Gastrocnemius medialis (tissue), 4 donors: ENCODE measurements at regions not wholly inside any gene's neighbourhood (a gene's known extent, or its start where the extent isn't known, plus 50 kb on each side); places are given as distances from the start of the nearest gene placed in this dataset.

ENCODE experiments used
- ATAC-seq, 2 donors: fragments of 150-250 bp; one replicate each; pipeline ENCODE4 v1.9.1; 2016
- DNase-seq, 2 donors: peaks; one replicate each; pipeline ENCODE4 v3.0.0-alpha.2; 2019
- H3K27ac ChIP-seq, 4 donors: fragments of 200-600 bp; sonication (generic); 1 replicate in 1 of 4; 2 replicates in 3 of 4; pipeline ENCODE4 v1.5.1; 2016 to 2018; ENCODE audit warnings: mild to moderate bottlenecking in 2 of 4, moderate library complexity in 1 of 4
- H3K27me3 ChIP-seq, 3 donors: fragments of 200-600 bp; sonication (generic) in 2 of 3; 1 replicate in 1 of 3; 2 replicates in 2 of 3; pipeline versions ENCODE4 v1.5.1 to v1.6.0; 2016 to 2019; ENCODE audit warnings: mild to moderate bottlenecking in 1 of 3, moderate library complexity in 1 of 3
- H3K36me3 ChIP-seq, 2 donors: fragments of 200-600 bp; sonication (generic) in 1 of 2; one replicate each; pipeline ENCODE4 v1.5.1; 2017 to 2018
- H3K4me1 ChIP-seq, 2 donors: fragments of 200-600 bp; sonication (generic) in 1 of 2; one replicate each; pipeline ENCODE4 v1.5.1; 2016 to 2017; ENCODE audit warnings: mild to moderate bottlenecking in 2 of 2
- H3K4me3 ChIP-seq, 4 donors: fragments of 200-600 bp; sonication (generic) in 3 of 4; 1 replicate in 1 of 4; 2 replicates in 3 of 4; pipeline ENCODE4 v1.5.1; 2016 to 2019; ENCODE audit warnings: mild to moderate bottlenecking in 2 of 4
- H3K9me3 ChIP-seq, 3 donors: fragments of 200-600 bp; sonication (generic) in 2 of 3; 1 replicate in 1 of 3; 2 replicates in 2 of 3; pipeline ENCODE4 v1.5.1; 2016 to 2019
- CTCF ChIP-seq, 5 experiments: fragments of 450-650 bp in 3 of 5; fragments of 200-600 bp in 2 of 5; sonication (generic) in 2 of 5; IDR thresholded peaks in 4 of 5; conservative IDR thresholded peaks in 1 of 5; 1 replicate in 4 of 5; 2 replicates in 1 of 5; pipeline ENCODE4 v1.5.1; 2016 to 2019; ENCODE audit warnings: antibody characterized with exemption in 5 of 5, mild to moderate bottlenecking in 3 of 5, moderate library complexity in 3 of 5
- POLR2A ChIP-seq, 2 donors: fragments of 450-650 bp; IDR thresholded peaks; one replicate each; pipeline ENCODE4 v1.6.1; 2017; ENCODE audit warnings: antibody characterized with exemption in 2 of 2, mild to moderate bottlenecking in 2 of 2, moderate library complexity in 2 of 2
- in situ Hi-C, 4 donors: fragments of 200-750 bp; cut with MboI; loops; one replicate each; pipeline versions ENCODE4 v1.15.0 to v1.8.0; 2017; ENCODE audit warnings: low sequenced_read_pairs in 4 of 4
- intact Hi-C: fragments of 100-400 bp; cut with DNase I; formaldehyde crosslinking; loops from one replicate; pipeline ENCODE4 v1.15.1; 2023; ENCODE audit warnings: low total_unique reads

DNA sequence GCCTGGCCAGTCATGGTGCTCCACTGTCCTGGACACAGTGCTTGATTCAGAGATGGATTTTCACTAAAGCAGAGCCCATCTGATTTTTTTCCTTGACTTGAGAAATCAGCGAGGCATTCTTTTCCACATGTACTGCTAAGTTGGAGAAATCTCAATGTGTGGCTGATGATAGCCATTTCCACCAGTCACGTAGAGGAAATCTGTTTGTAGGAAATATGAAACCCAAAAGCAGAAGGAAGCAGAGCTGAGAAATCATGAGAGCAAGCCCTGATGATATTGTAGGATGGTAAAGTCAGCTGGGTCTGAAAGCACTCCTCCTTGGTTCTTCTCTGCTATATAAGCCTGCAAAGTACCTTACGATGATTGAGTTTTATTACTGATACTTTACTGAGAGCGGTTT lies 1233.4 kb downstream of the ROBO2 start:
- no peak for ATAC-seq
- no peak for TF ChIP-seq CTCF (IDR thresholded peaks at IDR 0.05 in 4 of 5, conservative IDR thresholded peaks at IDR 0.05 in 1 of 5)
- TF ChIP-seq POLR2A (IDR thresholded peaks at IDR 0.05) = no peak
- H3K27me3 ChIP-seq = no peaks in the 10 kb centered on the region
- H3K4me1 ChIP-seq = no peaks in the 10 kb centered on the region
- in situ Hi-C loops = no loop called here
- no peak overlapping the region for H3K4me3 ChIP-seq
- intact Hi-C loops = no loop called here
- no peak overlapping the region for H3K27ac ChIP-seq
- no peaks in the 10 kb centered on the region for H3K9me3 ChIP-seq
- no peak for DNase-seq
- no peaks in the 10 kb centered on the region for H3K36me3 ChIP-seq

- intact Hi-C loops = no loop called here
- no peak overlapping the region for H3K4me3 ChIP-seq
- H3K4me1 ChIP-seq = no peaks in the 10 kb centered on the region
- in situ Hi-C loops = no loop called here
- ATAC-seq (no peak), DNase-seq (no peak)
- no peaks in the 10 kb centered on the region for H3K27me3 ChIP-seq
- no peak overlapping the region for H3K27ac ChIP-seq
- H3K36me3 ChIP-seq = no peaks in the 10 kb centered on the region
- H3K9me3 ChIP-seq = no peaks in the 10 kb centered on the region
- TF ChIP-seq POLR2A (IDR thresholded peaks at IDR 0.05) (no peak), CTCF (IDR thresholded peaks at IDR 0.05 in 4 of 5, conservative IDR thresholded peaks at IDR 0.05 in 1 of 5) (no peak)
Observed at GRCh38 chr3:78274475-78275065, 1234.7 kb downstream of the ROBO2 start.

- Histone ChIP-seq H3K4me3 (no peak overlapping the region), H3K9me3 (no peaks in the 10 kb centered on the region), H3K36me3 (no peaks in the 10 kb centered on the region), H3K4me1 (no peaks in the 10 kb centered on the region), H3K27me3 (no peaks in the 10 kb centered on the region), H3K27ac (no peak overlapping the region)
- in situ Hi-C loops (no loop called here), intact Hi-C loops (no loop called here)
- no peak for TF ChIP-seq CTCF (IDR thresholded peaks at IDR 0.05 in 4 of 5, conservative IDR thresholded peaks at IDR 0.05 in 1 of 5)
- no peak for TF ChIP-seq POLR2A (IDR thresholded peaks at IDR 0.05)
- no peak for DNase-seq
- no peak for ATAC-seq
Observed at GRCh38 chr3:78275420-78275852, 1235.5 kb downstream of the ROBO2 start.

- no peak overlapping the region for H3K27ac ChIP-seq
- H3K9me3 ChIP-seq = no peaks in the 10 kb centered on the region
- H3K4me1 ChIP-seq = no peaks in the 10 kb centered on the region
- ATAC-seq = no peak
- H3K27me3 ChIP-seq = no peaks in the 10 kb centered on the region
- in situ Hi-C loops (no loop called here), intact Hi-C loops (no loop called here)
- H3K36me3 ChIP-seq = no peaks in the 10 kb centered on the region
- TF ChIP-seq POLR2A (IDR thresholded peaks at IDR 0.05) (no peak), CTCF (IDR thresholded peaks at IDR 0.05 in 4 of 5, conservative IDR thresholded peaks at IDR 0.05 in 1 of 5) (no peak)
- H3K4me3 ChIP-seq = no peak overlapping the region
- DNase-seq = no peak
Observed at GRCh38 chr3:78277220-78277619, 1237.3 kb downstream of the ROBO2 start.

GRCh38 chr3:78277801-78278200 lies 1237.9 kb downstream of the ROBO2 start:
- no peak for TF ChIP-seq POLR2A (IDR thresholded peaks at IDR 0.05)
- no peak for TF ChIP-seq CTCF (IDR thresholded peaks at IDR 0.05 in 4 of 5, conservative IDR thresholded peaks at IDR 0.05 in 1 of 5)
- H3K27me3 ChIP-seq = no peaks in the 10 kb centered on the region
- H3K9me3 ChIP-seq = no peaks in the 10 kb centered on the region
- H3K36me3 ChIP-seq = no peaks in the 10 kb centered on the region
- no peaks in the 10 kb centered on the region for H3K4me1 ChIP-seq
- intact Hi-C loops = no loop called here
- ATAC-seq (no peak), DNase-seq (no peak)
- in situ Hi-C loops = no loop called here
- H3K27ac ChIP-seq = no peak overlapping the region
- H3K4me3 ChIP-seq = no peak overlapping the region
